ENCODE measurements at regions not wholly inside any gene's neighbourhood (a gene's known extent, or its start where the extent isn't known, plus 50 kb on each side); places are given as distances from the start of the nearest gene placed in this dataset.
A peak's percentile ranks its signal among the peaks of the same experiment; 100 is the strongest.

- 47 to 59% (median 49%) methylated on average over 3 of the region's 3 CpGs for WGBS, 3 donors
- no peaks in the 10 kb centered on the region for H3K4me1 ChIP-seq
- no peak overlapping the region for H3K27ac ChIP-seq
- H3K9me3 ChIP-seq = peaks cover 15% of the 10 kb centered on the region
- no peaks in the 10 kb centered on the region for H3K36me3 ChIP-seq (ENCODE audit: insufficient read depth in 1 of 2, low read depth in 1 of 2)
- no peak for TF ChIP-seq CTCF (IDR thresholded peaks at IDR 0.05)
- no peak for DNase-seq
- no peaks in the 10 kb centered on the region for H3K27me3 ChIP-seq (ENCODE audit: insufficient read depth in 3 of 3, low read length in 2 of 3)
- intact Hi-C loops (cut with DNase I) = no loop called here
- no peak for ATAC-seq
- no peak overlapping the region for H3K4me3 ChIP-seq
These were observed 251.2 kb upstream of the RORB start for GRCh38 chr9:74245866-74246497.

- H3K9me3 ChIP-seq = no peaks in the 10 kb centered on the region
- no peak for ATAC-seq
- H3K27ac ChIP-seq = no peak overlapping the region
- intact Hi-C loops (cut with DNase I) = no loop called here
- no peak for DNase-seq
- TF ChIP-seq CTCF (IDR thresholded peaks at IDR 0.05) = no peak
- H3K36me3 ChIP-seq (ENCODE audit: insufficient read depth in 1 of 2, low read depth in 1 of 2) = no peaks in the 10 kb centered on the region
- H3K4me3 ChIP-seq = no peak overlapping the region
- H3K27me3 ChIP-seq (ENCODE audit: insufficient read depth in 3 of 3, low read length in 2 of 3) = no peaks in the 10 kb centered on the region
- H3K4me1 ChIP-seq = no peaks in the 10 kb centered on the region
- 48 to 56% (median 49%) methylated on average over 4 of the region's 4 CpGs for WGBS, 3 donors
These were observed 241.6 kb upstream of the RORB start for GRCh38 chr9:74255489-74255984.

GRCh38 chr9:74275872-74276508, 221.1 kb upstream of the RORB start:
- 90 to 94% (median 94%) methylated on average over 31 to 41 of the region's 41 CpGs for WGBS, 3 donors
- Histone ChIP-seq H3K4me1 (no peaks in the 10 kb centered on the region), H3K27me3 (ENCODE audit: insufficient read depth in 3 of 3, low read length in 2 of 3) (peaks cover 0 to 2% (median 0%) of the 10 kb centered on the region in 3 donors), H3K9me3 (no peaks in the 10 kb centered on the region), H3K36me3 (ENCODE audit: insufficient read depth in 1 of 2, low read depth in 1 of 2) (no peaks in the 10 kb centered on the region), H3K27ac (no peak overlapping the region), H3K4me3 (no peak overlapping the region)
- intact Hi-C loops (cut with DNase I) = no loop called here
- peak in 1 of 2 donors; percentile 46 for DNase-seq
- no peak for ATAC-seq
- TF ChIP-seq CTCF (IDR thresholded peaks at IDR 0.05) = no peak

GRCh38 chr9:74277532-74277931, 219.6 kb upstream of the RORB start:
- TF ChIP-seq CTCF (IDR thresholded peaks at IDR 0.05) = no peak

More at GRCh38 chr9:74277532-74277931, 219.6 kb upstream of the RORB start:
- DNase-seq (no peak), ATAC-seq (no peak)
- intact Hi-C loops (cut with DNase I) = no loop called here
- Histone ChIP-seq H3K27me3 (ENCODE audit: insufficient read depth in 3 of 3, low read length in 2 of 3) (peaks cover 0 to 2% (median 0%) of the 10 kb centered on the region in 3 donors), H3K4me1 (no peaks in the 10 kb centered on the region), H3K4me3 (no peak overlapping the region), H3K9me3 (no peaks in the 10 kb centered on the region), H3K36me3 (ENCODE audit: insufficient read depth in 1 of 2, low read depth in 1 of 2) (no peaks in the 10 kb centered on the region), H3K27ac (no peak overlapping the region)
- WGBS, 3 donors = 64 to 79% (median 67%) methylated on average over 3 of the region's 3 CpGs

All from psoas muscle (tissue), 7 donors.